AG10803 (cell line): ENCODE measurements at regions not wholly inside any gene's neighbourhood (a gene's known extent, or its start where the extent isn't known, plus 50 kb on each side); places are given as distances from the start of the nearest gene placed in this dataset.
"Not testable (repeated sequence)": the region's sequence is repeated elsewhere in the genome, so short reads cannot be mapped to it uniquely, and the experiment has no call there.

Source experiments
- DNase-seq: peaks from one replicate; pipeline ENCODE4 v3.0.0; 2010; ENCODE audit warnings: low read depth
- H3K4me3 ChIP-seq: 2 replicates; pipeline ENCODE4 v1.5.1; 2011; ENCODE audit warnings: mild to moderate bottlenecking, low read length, control low read depth
- TF ChIP-seq, protein P1 (sequence below): conservative IDR thresholded peaks from 2 replicates; pipeline ENCODE4 v1.5.1; 2011; ENCODE audit warnings: mild to moderate bottlenecking, low read length, control low read depth, inconsistent platforms

DNA sequence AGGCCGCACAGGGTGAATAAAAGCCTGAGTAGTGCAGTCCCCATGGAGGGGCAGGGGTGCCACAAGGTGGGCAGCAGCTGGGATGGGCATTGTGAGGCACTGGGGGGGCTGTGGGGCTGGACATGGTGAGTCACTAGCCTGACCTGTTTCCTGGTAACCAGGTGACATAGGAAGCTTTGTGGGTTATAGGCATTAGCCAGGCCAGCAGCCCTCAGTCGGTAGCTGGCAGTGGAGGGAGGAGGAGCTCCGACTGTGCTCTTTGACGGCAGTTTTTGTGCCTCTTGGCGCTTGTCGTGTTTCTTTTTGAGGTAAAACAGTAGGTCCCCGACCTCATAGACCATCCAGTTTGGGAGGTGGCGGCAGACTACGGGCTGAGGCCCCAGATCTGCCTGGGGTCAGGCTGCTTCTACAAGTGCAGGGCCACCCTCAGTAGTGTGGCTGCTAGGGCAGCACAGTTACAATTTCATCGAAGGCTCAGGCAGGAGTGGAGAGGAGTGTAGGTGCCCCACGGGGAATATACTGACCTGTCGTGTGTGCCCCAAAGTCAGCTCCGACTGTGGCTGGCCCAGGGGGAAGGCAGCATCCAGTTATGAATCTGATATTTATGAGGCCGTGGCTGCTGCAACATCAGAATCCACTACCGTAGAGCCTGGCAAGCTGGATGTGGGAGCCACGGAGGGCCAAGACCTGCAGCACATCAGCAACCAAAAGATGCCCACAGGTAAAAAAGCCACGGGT is 107.7 kb downstream of the CRYBB2 start:
- H3K4me3 ChIP-seq, result no peak overlapping the region
- no peak for DNase-seq
- TF ChIP-seq, protein P1, sequence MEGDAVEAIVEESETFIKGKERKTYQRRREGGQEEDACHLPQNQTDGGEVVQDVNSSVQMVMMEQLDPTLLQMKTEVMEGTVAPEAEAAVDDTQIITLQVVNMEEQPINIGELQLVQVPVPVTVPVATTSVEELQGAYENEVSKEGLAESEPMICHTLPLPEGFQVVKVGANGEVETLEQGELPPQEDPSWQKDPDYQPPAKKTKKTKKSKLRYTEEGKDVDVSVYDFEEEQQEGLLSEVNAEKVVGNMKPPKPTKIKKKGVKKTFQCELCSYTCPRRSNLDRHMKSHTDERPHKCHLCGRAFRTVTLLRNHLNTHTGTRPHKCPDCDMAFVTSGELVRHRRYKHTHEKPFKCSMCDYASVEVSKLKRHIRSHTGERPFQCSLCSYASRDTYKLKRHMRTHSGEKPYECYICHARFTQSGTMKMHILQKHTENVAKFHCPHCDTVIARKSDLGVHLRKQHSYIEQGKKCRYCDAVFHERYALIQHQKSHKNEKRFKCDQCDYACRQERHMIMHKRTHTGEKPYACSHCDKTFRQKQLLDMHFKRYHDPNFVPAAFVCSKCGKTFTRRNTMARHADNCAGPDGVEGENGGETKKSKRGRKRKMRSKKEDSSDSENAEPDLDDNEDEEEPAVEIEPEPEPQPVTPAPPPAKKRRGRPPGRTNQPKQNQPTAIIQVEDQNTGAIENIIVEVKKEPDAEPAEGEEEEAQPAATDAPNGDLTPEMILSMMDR, result no peak

DNA sequence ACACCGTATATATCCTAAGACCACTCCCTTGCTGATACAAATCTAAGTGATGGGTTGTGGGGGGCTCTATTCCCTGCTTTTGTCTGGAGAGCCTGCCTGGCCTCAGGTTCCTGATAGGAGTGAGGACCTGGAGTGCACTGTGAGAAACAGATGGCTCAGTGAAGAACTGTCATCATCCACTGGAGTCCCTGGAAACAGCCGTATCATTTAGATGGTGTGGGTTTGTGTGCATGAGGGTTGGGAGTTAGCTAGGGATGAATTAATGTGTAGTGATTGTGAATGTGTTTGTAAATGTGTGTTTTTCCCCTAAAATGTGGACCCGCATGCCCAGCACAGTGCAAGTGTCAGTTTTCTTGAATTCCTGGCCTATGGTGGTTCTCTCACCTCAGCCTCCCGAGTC is 111.6 kb downstream of the CRYBB2 start:
- TF ChIP-seq, protein P1, result no peak
- no peak overlapping the region for H3K4me3 ChIP-seq
- no peak for DNase-seq

DNA sequence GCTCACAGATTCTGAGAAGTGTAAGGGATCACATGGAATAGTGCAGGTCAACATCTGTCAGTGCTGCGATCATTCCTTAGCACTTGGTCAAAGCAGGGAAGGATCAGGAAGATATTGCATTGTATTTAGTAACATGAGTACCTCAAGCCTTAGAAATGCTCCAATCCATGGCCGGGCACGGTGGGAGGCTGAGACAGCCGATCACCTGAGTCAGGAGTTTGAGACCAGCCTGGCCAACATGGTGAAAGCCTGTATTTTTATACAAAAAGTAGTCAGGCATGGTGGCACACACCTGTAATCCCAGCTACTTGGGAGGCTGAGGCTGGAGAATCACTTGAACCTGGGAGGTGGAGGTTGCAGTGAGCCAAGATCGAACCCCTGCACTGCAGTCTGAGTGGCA is 112.5 kb downstream of the CRYBB2 start:
- not testable (repeated sequence) for DNase-seq, H3K4me3 ChIP-seq

DNA sequence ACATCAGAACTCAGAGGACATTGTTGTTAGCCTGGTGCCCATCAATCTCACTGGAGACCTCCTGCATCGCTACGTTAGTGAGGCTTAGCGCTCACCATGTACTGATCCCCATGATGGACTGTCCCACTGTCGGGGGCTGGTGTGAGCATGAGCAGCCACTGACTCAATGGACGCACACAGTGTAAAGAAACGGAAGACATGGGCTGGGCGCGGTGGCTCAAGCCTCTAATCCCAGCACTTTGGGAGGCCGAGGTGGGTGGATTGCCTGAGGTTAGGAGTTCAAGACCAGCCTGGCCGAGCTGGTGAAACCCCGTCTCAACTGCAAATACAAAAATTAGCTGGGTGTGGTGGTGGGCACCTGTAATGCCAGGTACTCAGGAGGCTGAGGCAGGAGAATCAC is 112.9 kb downstream of the CRYBB2 start:
- DNase-seq, result no peak
- TF ChIP-seq, protein P1, result no peak

DNA sequence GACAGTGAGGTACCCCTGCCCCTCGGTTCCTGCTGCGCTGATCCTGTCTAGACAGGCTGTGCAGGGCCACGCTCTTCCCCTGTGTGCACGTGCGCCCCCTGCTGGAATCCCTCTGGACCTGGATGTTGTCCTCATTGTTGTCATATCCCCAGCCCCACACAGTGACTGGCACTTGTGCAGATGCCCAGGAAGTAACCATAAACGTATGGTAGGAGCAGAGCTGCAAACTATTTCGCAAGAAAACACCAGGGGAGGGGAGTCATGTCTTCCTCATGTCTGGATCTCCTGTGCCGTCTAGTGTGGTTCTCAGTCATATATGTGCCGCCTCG is 114.7 kb downstream of the CRYBB2 start:
- peak; percentile 13 for DNase-seq
- H3K4me3 ChIP-seq, result no peak overlapping the region
- TF ChIP-seq, protein P1, result peak; percentile 38

More for the DNA sequence above, 112.9 kb downstream of the CRYBB2 start:
- H3K4me3 ChIP-seq, result no peak overlapping the region

DNA sequence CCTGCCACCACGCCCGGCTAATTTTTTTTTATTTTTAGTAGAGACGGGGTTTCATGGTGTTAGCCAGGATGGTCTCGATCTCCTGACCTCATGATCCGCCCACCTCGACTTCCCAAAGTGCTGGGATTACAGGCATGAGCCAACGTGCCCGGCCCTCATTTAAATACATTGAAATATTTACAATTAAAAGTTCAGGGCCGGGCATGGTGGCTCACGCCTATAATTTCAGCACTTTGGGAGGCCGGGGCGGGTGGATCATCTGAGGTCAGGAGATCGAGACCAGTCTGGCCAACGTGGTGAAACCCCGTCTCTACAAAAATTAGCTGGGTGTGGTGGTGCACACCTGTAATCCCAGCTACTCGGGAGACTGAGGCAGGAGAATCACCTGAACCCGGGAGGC is 115.2 kb downstream of the CRYBB2 start:
- H3K4me3 ChIP-seq, result not testable (repeated sequence)

DNA sequence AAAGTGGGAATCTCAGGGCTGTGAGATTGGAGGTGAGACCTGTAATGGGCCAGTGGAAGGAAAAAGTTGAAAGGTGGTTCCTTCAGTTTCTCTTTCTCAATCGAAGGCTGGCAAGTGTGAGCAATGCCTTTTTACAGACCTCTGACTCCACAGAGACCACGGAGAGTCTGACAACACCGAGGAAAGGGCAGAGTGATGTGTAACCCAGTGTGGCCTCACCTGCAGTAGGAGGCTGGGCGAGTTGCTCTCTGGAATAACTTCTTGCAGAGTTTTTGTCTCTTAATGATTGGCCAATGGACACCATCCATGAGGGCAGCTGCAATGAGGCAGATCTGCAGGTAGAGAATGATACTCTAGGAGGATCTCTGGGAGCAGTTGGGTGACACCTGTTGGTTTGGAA is 115.8 kb downstream of the CRYBB2 start:
- not testable (repeated sequence) for H3K4me3 ChIP-seq, DNase-seq

More for the DNA sequence above, 115.2 kb downstream of the CRYBB2 start:
- DNase-seq, result not testable (repeated sequence)

DNA sequence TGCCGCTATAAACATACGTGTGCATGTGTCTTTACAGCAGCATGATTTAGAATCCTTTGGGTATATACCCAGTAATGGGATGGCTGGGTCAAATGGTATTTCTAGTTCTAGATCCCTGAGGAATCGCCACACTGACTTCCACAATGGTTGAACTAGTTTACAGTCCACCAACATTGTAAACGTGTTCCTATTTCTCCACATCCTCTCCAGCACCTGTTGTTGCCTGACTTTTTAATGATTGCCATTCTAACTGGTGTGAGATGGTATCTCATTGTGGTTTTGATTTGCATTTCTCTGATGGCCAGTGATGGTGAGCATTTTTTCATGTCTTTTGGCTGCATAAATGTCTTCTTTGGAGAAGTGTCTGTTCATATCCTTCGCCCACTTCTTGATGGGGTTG is 121.1 kb downstream of the CRYBB2 start:
- DNase-seq, H3K4me3 ChIP-seq: not testable (repeated sequence)

DNA sequence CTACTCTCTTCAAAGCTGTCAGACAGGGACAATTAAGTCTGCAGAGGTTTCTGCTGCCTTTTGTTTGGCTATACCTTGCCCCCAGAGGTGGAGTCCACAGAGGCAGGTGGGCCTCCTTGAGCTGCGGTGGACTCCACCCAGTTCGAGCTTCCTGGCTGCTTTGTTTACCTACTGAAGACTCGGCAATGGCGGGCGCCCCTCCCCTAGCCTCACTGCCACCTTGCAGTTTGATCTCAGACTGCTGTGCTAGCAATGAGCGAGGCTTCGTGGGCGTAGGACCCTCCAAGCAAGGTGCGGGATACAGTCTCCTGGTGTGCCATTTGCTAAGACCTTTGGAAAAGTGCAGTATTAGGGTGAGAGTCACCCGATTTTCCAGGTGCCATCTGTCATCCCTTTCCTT is 124.9 kb downstream of the CRYBB2 start:
- H3K4me3 ChIP-seq, DNase-seq: not testable (repeated sequence)
